NCI-H82 treated with DMSO at 0.1 percent for 48 hours (cell line): ENCODE measurements at regions not wholly inside any gene's neighbourhood (a gene's known extent, or its start where the extent isn't known, plus 50 kb on each side); places are given as distances from the start of the nearest gene placed in this dataset.
"Not testable (repeated sequence)": the region's sequence is repeated elsewhere in the genome, so short reads cannot be mapped to it uniquely, and the experiment has no call there.

Experiments
- DNase-seq: peaks from one replicate; lab custom pipeline; 2025; ENCODE audit not compliant: unreplicated experiment; lab: John Stamatoyannopoulos, UW

GRCh38 chr4:177232473-177232872 lies 77.2 kb upstream of the NEIL3 start:
- DNase-seq: no peak

GRCh38 chr4:177235026-177235425 lies 74.6 kb upstream of the NEIL3 start:
- no peak for DNase-seq

- DNase-seq: no peak
These were observed 72.8 kb upstream of the NEIL3 start for GRCh38 chr4:177236886-177237285.

- DNase-seq: no peak
These were observed 72.4 kb upstream of the NEIL3 start for GRCh38 chr4:177237291-177237690.

- no peak for DNase-seq
These were observed 70.2 kb upstream of the NEIL3 start for GRCh38 chr4:177239477-177239876.

GRCh38 chr4:177239878-177240277 lies 69.8 kb upstream of the NEIL3 start:
- DNase-seq: no peak

GRCh38 chr4:177242651-177243286 lies 66.9 kb upstream of the NEIL3 start:
- DNase-seq: no peak

- no peak for DNase-seq
These were observed 62.8 kb upstream of the NEIL3 start for GRCh38 chr4:177246641-177247584.

GRCh38 chr4:177250056-177250696 lies 59.5 kb upstream of the NEIL3 start:
- DNase-seq: peak; percentile 13

- DNase-seq: no peak
These were observed 58.4 kb upstream of the NEIL3 start for GRCh38 chr4:177251237-177251636.

- no peak for DNase-seq
These were observed 54.3 kb upstream of the NEIL3 start for GRCh38 chr4:177255359-177255758.

- DNase-seq: no peak
These were observed 52.7 kb upstream of the NEIL3 start for GRCh38 chr4:177256950-177257349.

- not testable (repeated sequence) for DNase-seq
These were observed 50.2 kb upstream of the NEIL3 start for GRCh38 chr4:177259466-177259865.
